ENCODE measurements at regions not wholly inside any gene's neighbourhood (a gene's known extent, or its start where the extent isn't known, plus 50 kb on each side); places are given as distances from the start of the nearest gene placed in this dataset.
A peak's percentile ranks its signal among the peaks of the same experiment; 100 is the strongest.

GRCh38 chr9:87810679-87811178, 71.9 kb upstream of the SPATA31E1 start:
- no peaks in the 10 kb centered on the region for H3K9me3 ChIP-seq (ENCODE audit: control insufficient read depth in 2 of 2, insufficient read depth in 1 of 2, low read length in 1 of 2)
- no peaks in the 10 kb centered on the region for H3K36me3 ChIP-seq (ENCODE audit: control insufficient read depth in 2 of 2, insufficient read depth in 2 of 2, low read length in 1 of 2)
- no peaks in the 10 kb centered on the region for H3K27me3 ChIP-seq (ENCODE audit: control insufficient read depth in 2 of 2, insufficient read depth in 1 of 2, low read length in 1 of 2)
- H3K4me1 ChIP-seq (ENCODE audit: control insufficient read depth in 2 of 2, insufficient read depth in 2 of 2, low read length in 2 of 2): no peaks in the 10 kb centered on the region
- DNase-seq (ENCODE audit: low read depth in 6 of 9, low spot score in 9 of 9): no peak
- WGBS: 83% methylated on average over 5 of the region's 5 CpGs
- H3K27ac ChIP-seq (ENCODE audit: low read depth in 1 of 2, low read length in 1 of 2): no peak overlapping the region
- no peak overlapping the region for H3K4me3 ChIP-seq (ENCODE audit: low read length in 2 of 2)

- no peaks in the 10 kb centered on the region for H3K36me3 ChIP-seq (ENCODE audit: control insufficient read depth in 2 of 2, insufficient read depth in 2 of 2, low read length in 1 of 2)
- no peak overlapping the region for H3K27ac ChIP-seq (ENCODE audit: low read depth in 1 of 2, low read length in 1 of 2)
- no peaks in the 10 kb centered on the region for H3K4me1 ChIP-seq (ENCODE audit: control insufficient read depth in 2 of 2, insufficient read depth in 2 of 2, low read length in 2 of 2)
- DNase-seq (ENCODE audit: low read depth in 6 of 9, low spot score in 9 of 9): peak in 2 of 9 donors; percentile 6 to 10
- 55% methylated on average over 13 of the region's 13 CpGs for WGBS
- H3K4me3 ChIP-seq (ENCODE audit: low read length in 2 of 2): no peak overlapping the region
- H3K9me3 ChIP-seq (ENCODE audit: control insufficient read depth in 2 of 2, insufficient read depth in 1 of 2, low read length in 1 of 2): no peaks in the 10 kb centered on the region
- no peaks in the 10 kb centered on the region for H3K27me3 ChIP-seq (ENCODE audit: control insufficient read depth in 2 of 2, insufficient read depth in 1 of 2, low read length in 1 of 2)
Observed at GRCh38 chr9:87812375-87813118, 70.1 kb upstream of the SPATA31E1 start.

- WGBS: 75% methylated on average over 7 of the region's 7 CpGs
- H3K9me3 ChIP-seq (ENCODE audit: control insufficient read depth in 2 of 2, insufficient read depth in 1 of 2, low read length in 1 of 2): no peaks in the 10 kb centered on the region
- H3K4me3 ChIP-seq (ENCODE audit: low read length in 2 of 2): no peak overlapping the region
- no peaks in the 10 kb centered on the region for H3K36me3 ChIP-seq (ENCODE audit: control insufficient read depth in 2 of 2, insufficient read depth in 2 of 2, low read length in 1 of 2)
- H3K4me1 ChIP-seq (ENCODE audit: control insufficient read depth in 2 of 2, insufficient read depth in 2 of 2, low read length in 2 of 2): no peaks in the 10 kb centered on the region
- no peak for DNase-seq (ENCODE audit: low read depth in 6 of 9, low spot score in 9 of 9)
- no peak overlapping the region for H3K27ac ChIP-seq (ENCODE audit: low read depth in 1 of 2, low read length in 1 of 2)
- H3K27me3 ChIP-seq (ENCODE audit: control insufficient read depth in 2 of 2, insufficient read depth in 1 of 2, low read length in 1 of 2): no peaks in the 10 kb centered on the region
Observed at GRCh38 chr9:87813119-87813463, 69.6 kb upstream of the SPATA31E1 start.

GRCh38 chr9:87816036-87816435, 66.6 kb upstream of the SPATA31E1 start:
- no peaks in the 10 kb centered on the region for H3K36me3 ChIP-seq (ENCODE audit: control insufficient read depth in 2 of 2, insufficient read depth in 2 of 2, low read length in 1 of 2)
- H3K9me3 ChIP-seq (ENCODE audit: control insufficient read depth in 2 of 2, insufficient read depth in 1 of 2, low read length in 1 of 2): no peaks in the 10 kb centered on the region
- DNase-seq (ENCODE audit: low read depth in 6 of 9, low spot score in 9 of 9): no peak
- no peak overlapping the region for H3K4me3 ChIP-seq (ENCODE audit: low read length in 2 of 2)
- no peak overlapping the region for H3K27ac ChIP-seq (ENCODE audit: low read depth in 1 of 2, low read length in 1 of 2)
- no peaks in the 10 kb centered on the region for H3K4me1 ChIP-seq (ENCODE audit: control insufficient read depth in 2 of 2, insufficient read depth in 2 of 2, low read length in 2 of 2)
- H3K27me3 ChIP-seq (ENCODE audit: control insufficient read depth in 2 of 2, insufficient read depth in 1 of 2, low read length in 1 of 2): no peaks in the 10 kb centered on the region
- WGBS: 35% methylated on average over 2 of the region's 2 CpGs

- Histone ChIP-seq H3K9me3 (ENCODE audit: control insufficient read depth in 2 of 2, insufficient read depth in 1 of 2, low read length in 1 of 2) (no peaks in the 10 kb centered on the region), H3K27ac (ENCODE audit: low read depth in 1 of 2, low read length in 1 of 2) (no peak overlapping the region), H3K36me3 (ENCODE audit: control insufficient read depth in 2 of 2, insufficient read depth in 2 of 2, low read length in 1 of 2) (no peaks in the 10 kb centered on the region), H3K4me3 (ENCODE audit: low read length in 2 of 2) (no peak overlapping the region), H3K4me1 (ENCODE audit: control insufficient read depth in 2 of 2, insufficient read depth in 2 of 2, low read length in 2 of 2) (no peaks in the 10 kb centered on the region), H3K27me3 (ENCODE audit: control insufficient read depth in 2 of 2, insufficient read depth in 1 of 2, low read length in 1 of 2) (no peaks in the 10 kb centered on the region)
- WGBS: 96% methylated on average over 3 of the region's 3 CpGs
- DNase-seq (ENCODE audit: low read depth in 6 of 9, low spot score in 9 of 9): no peak
Observed at GRCh38 chr9:87818308-87818707, 64.4 kb upstream of the SPATA31E1 start.

GRCh38 chr9:87824216-87824875, 58.3 kb upstream of the SPATA31E1 start:
- H3K4me1 ChIP-seq (ENCODE audit: control insufficient read depth in 2 of 2, insufficient read depth in 2 of 2, low read length in 2 of 2): no peaks in the 10 kb centered on the region
- DNase-seq (ENCODE audit: low read depth in 6 of 9, low spot score in 9 of 9): no peak
- no peak overlapping the region for H3K4me3 ChIP-seq (ENCODE audit: low read length in 2 of 2)
- peaks cover 0 to 6% of the 10 kb centered on the region in 2 donors for H3K27me3 ChIP-seq (ENCODE audit: control insufficient read depth in 2 of 2, insufficient read depth in 1 of 2, low read length in 1 of 2)
- WGBS: 97% methylated on average over 31 of the region's 31 CpGs
- no peaks in the 10 kb centered on the region for H3K9me3 ChIP-seq (ENCODE audit: control insufficient read depth in 2 of 2, insufficient read depth in 1 of 2, low read length in 1 of 2)
- no peak overlapping the region for H3K27ac ChIP-seq (ENCODE audit: low read depth in 1 of 2, low read length in 1 of 2)
- no peaks in the 10 kb centered on the region for H3K36me3 ChIP-seq (ENCODE audit: control insufficient read depth in 2 of 2, insufficient read depth in 2 of 2, low read length in 1 of 2)

GRCh38 chr9:87824886-87825285, 57.8 kb upstream of the SPATA31E1 start:
- DNase-seq (ENCODE audit: low read depth in 6 of 9, low spot score in 9 of 9): no peak
- Histone ChIP-seq H3K27me3 (ENCODE audit: control insufficient read depth in 2 of 2, insufficient read depth in 1 of 2, low read length in 1 of 2) (peaks cover 0 to 6% of the 10 kb centered on the region in 2 donors), H3K4me3 (ENCODE audit: low read length in 2 of 2) (no peak overlapping the region), H3K36me3 (ENCODE audit: control insufficient read depth in 2 of 2, insufficient read depth in 2 of 2, low read length in 1 of 2) (no peaks in the 10 kb centered on the region), H3K4me1 (ENCODE audit: control insufficient read depth in 2 of 2, insufficient read depth in 2 of 2, low read length in 2 of 2) (no peaks in the 10 kb centered on the region), H3K27ac (ENCODE audit: low read depth in 1 of 2, low read length in 1 of 2) (no peak overlapping the region), H3K9me3 (ENCODE audit: control insufficient read depth in 2 of 2, insufficient read depth in 1 of 2, low read length in 1 of 2) (no peaks in the 10 kb centered on the region)
- 96% methylated on average over 24 of the region's 24 CpGs for WGBS

- no peak for DNase-seq (ENCODE audit: low read depth in 6 of 9, low spot score in 9 of 9)
- Histone ChIP-seq H3K4me1 (ENCODE audit: control insufficient read depth in 2 of 2, insufficient read depth in 2 of 2, low read length in 2 of 2) (no peaks in the 10 kb centered on the region), H3K4me3 (ENCODE audit: low read length in 2 of 2) (no peak overlapping the region), H3K9me3 (ENCODE audit: control insufficient read depth in 2 of 2, insufficient read depth in 1 of 2, low read length in 1 of 2) (no peaks in the 10 kb centered on the region), H3K36me3 (ENCODE audit: control insufficient read depth in 2 of 2, insufficient read depth in 2 of 2, low read length in 1 of 2) (no peaks in the 10 kb centered on the region), H3K27ac (ENCODE audit: low read depth in 1 of 2, low read length in 1 of 2) (no peak overlapping the region), H3K27me3 (ENCODE audit: control insufficient read depth in 2 of 2, insufficient read depth in 1 of 2, low read length in 1 of 2) (peaks cover 0 to 6% of the 10 kb centered on the region in 2 donors)
Observed at GRCh38 chr9:87826331-87826730, 56.3 kb upstream of the SPATA31E1 start.

GRCh38 chr9:87827341-87827740, 55.3 kb upstream of the SPATA31E1 start:
- DNase-seq (ENCODE audit: low read depth in 6 of 9, low spot score in 9 of 9): no peak
- Histone ChIP-seq H3K36me3 (ENCODE audit: control insufficient read depth in 2 of 2, insufficient read depth in 2 of 2, low read length in 1 of 2) (no peaks in the 10 kb centered on the region), H3K27ac (ENCODE audit: low read depth in 1 of 2, low read length in 1 of 2) (no peak overlapping the region), H3K9me3 (ENCODE audit: control insufficient read depth in 2 of 2, insufficient read depth in 1 of 2, low read length in 1 of 2) (no peaks in the 10 kb centered on the region), H3K4me3 (ENCODE audit: low read length in 2 of 2) (no peak overlapping the region), H3K4me1 (ENCODE audit: control insufficient read depth in 2 of 2, insufficient read depth in 2 of 2, low read length in 2 of 2) (no peaks in the 10 kb centered on the region), H3K27me3 (ENCODE audit: control insufficient read depth in 2 of 2, insufficient read depth in 1 of 2, low read length in 1 of 2) (peaks cover 0 to 6% of the 10 kb centered on the region in 2 donors)
- WGBS: 90% methylated on average over 2 of the region's 2 CpGs

Data from thymus (tissue), 11 donors.